IMR-90 (cell line): ENCODE measurements at regions not wholly inside any gene's neighbourhood (a gene's known extent, or its start where the extent isn't known, plus 50 kb on each side); places are given as distances from the start of the nearest gene placed in this dataset.

Experiments
- ATAC-seq: fragments of 200-7000 bp; cut with Tn5 transposase; 2 replicates; pipeline ENCODE4 v1.9.1; 2020; ENCODE audit warnings: low read depth, mild to moderate bottlenecking, moderate library complexity
- BruUV-seq: library from RNA; stranded (reverse); fragments of 400-500 nt; replicated peaks from 2 replicates; lab custom pipeline; 2021; lab: Mats Ljungman, UMichigan
- CTCF ChIA-PET: fragments of 300-600 bp; formaldehyde crosslinking; extraction: SDS; loops from one replicate; lab custom pipeline; 2021; ENCODE audit warnings: antibody characterized with exemption; lab: Yijun Ruan, JAX
- POLR2A ChIA-PET: fragments of 300-600 bp; sonication (Branson Sonifier 250); formaldehyde crosslinking; loops from one replicate; lab custom pipeline; 2022; ENCODE audit warnings: antibody characterized with exemption; ENCODE audit not compliant: unreplicated experiment; lab: Charles Lee
- DNase-seq: peaks from one replicate; pipeline ENCODE4 v3.0.0; 2013
- H2AFZ ChIP-seq: replicated peaks from 2 replicates; pipeline ENCODE3; 2013; ENCODE audit warnings: low read length, mild to moderate bottlenecking; ENCODE audit not compliant: poor library complexity
- H2AK5ac ChIP-seq: 2 replicates; pipeline ENCODE4 v1.6.1; 2013; ENCODE audit warnings: low read depth, low read length, inconsistent platforms
- H2AK9ac ChIP-seq: replicated peaks from 2 replicates; pipeline ENCODE3; 2013; ENCODE audit warnings: mild to moderate bottlenecking, low read depth, low read length, moderate library complexity; ENCODE audit not compliant: poor library complexity
- H2BK120ac ChIP-seq: 2 replicates; pipeline ENCODE4 v1.6.1; 2013; ENCODE audit warnings: low read depth, low read length, inconsistent platforms
- H2BK15ac ChIP-seq: 3 replicates; pipeline ENCODE4 v1.6.1; 2013; ENCODE audit warnings: low read depth, low read length, inconsistent platforms
- H2BK20ac ChIP-seq: 2 replicates; pipeline ENCODE4 v1.6.1; 2013; ENCODE audit warnings: low read depth, mild to moderate bottlenecking, inconsistent platforms, low read length, moderate library complexity
- H2BK5ac ChIP-seq: 2 replicates; pipeline ENCODE4 v1.6.1; 2013; ENCODE audit warnings: mild to moderate bottlenecking, low read depth, low read length, inconsistent platforms; ENCODE audit not compliant: poor library complexity, severe bottlenecking
- H3K14ac ChIP-seq: replicated peaks from 2 replicates; pipeline ENCODE4 v1.6.1; 2013; ENCODE audit warnings: low read depth, low read length, inconsistent platforms
- H3K18ac ChIP-seq: 2 replicates; pipeline ENCODE4 v1.6.1; 2013; ENCODE audit warnings: low read depth, low read length, control low read depth
- H3K23ac ChIP-seq: 2 replicates; pipeline ENCODE4 v1.6.1; 2013; ENCODE audit warnings: low read depth, low read length, inconsistent platforms
- H3K27ac ChIP-seq: 2 replicates; pipeline ENCODE4 v1.5.1; 2013; ENCODE audit warnings: mild to moderate bottlenecking, control low read depth, low read length; ENCODE audit not compliant: insufficient read depth
- H3K27me3 ChIP-seq: 2 replicates; pipeline ENCODE4 v1.6.1; 2013; ENCODE audit warnings: low read length; ENCODE audit not compliant: control insufficient read depth, insufficient read depth
- H3K36me3 ChIP-seq: 2 replicates; pipeline ENCODE4 v1.6.1; 2013; ENCODE audit warnings: low read length, mixed read lengths; ENCODE audit not compliant: control insufficient read depth, insufficient read depth
- H3K4ac ChIP-seq: 2 replicates; pipeline ENCODE4 v1.6.1; 2013; ENCODE audit warnings: low read depth, low read length, inconsistent platforms
- H3K4me1 ChIP-seq: 2 replicates; pipeline ENCODE4 v1.6.1; 2013; ENCODE audit warnings: low read length, mixed read lengths; ENCODE audit not compliant: control insufficient read depth, insufficient read depth
- H3K4me2 ChIP-seq: 2 replicates; pipeline ENCODE4 v1.6.1; 2013; ENCODE audit warnings: low read depth, mild to moderate bottlenecking, control low read depth, low read length, moderate library complexity
- H3K4me3 ChIP-seq: 2 replicates; pipeline ENCODE4 v1.5.1; 2013; ENCODE audit warnings: low read depth, mild to moderate bottlenecking, control low read depth, low read length, moderate library complexity; ENCODE audit not compliant: insufficient read depth
- H3K56ac ChIP-seq: 2 replicates; pipeline ENCODE4 v1.6.1; 2013; ENCODE audit warnings: low read length, inconsistent platforms; ENCODE audit not compliant: insufficient read depth; ENCODE audit errors: extremely low read depth
- H3K79me1 ChIP-seq, 2 experiments: 2 replicates each; pipeline ENCODE4 v1.6.1; 2013; ENCODE audit warnings: low read length in 2 of 2, inconsistent platforms in 1 of 2, low read depth in 1 of 2
- H3K9ac ChIP-seq: 2 replicates; pipeline ENCODE4 v1.6.1; 2013; ENCODE audit warnings: low read depth, low read length, control low read depth
- H3K9me1 ChIP-seq: 2 replicates; pipeline ENCODE4 v1.6.1; 2013; ENCODE audit warnings: low read length, inconsistent platforms; ENCODE audit not compliant: insufficient read depth
- H3K9me3 ChIP-seq: 2 replicates; pipeline ENCODE4 v1.6.1; 2013; ENCODE audit warnings: low read length; ENCODE audit not compliant: control insufficient read depth, insufficient read depth
- H4K20me1 ChIP-seq: 2 replicates; pipeline ENCODE4 v1.6.1; 2013; ENCODE audit warnings: low read length, inconsistent platforms; ENCODE audit not compliant: insufficient read depth
- H4K5ac ChIP-seq: 2 replicates; pipeline ENCODE4 v1.6.1; 2013; ENCODE audit warnings: mild to moderate bottlenecking, low read depth, low read length, control low read depth
- H4K8ac ChIP-seq, 2 experiments: 2 replicates each; pipeline ENCODE4 v1.6.1; 2013; ENCODE audit warnings: low read depth in 2 of 2, low read length in 2 of 2, control low read depth in 1 of 2, inconsistent platforms in 1 of 2
- H4K91ac ChIP-seq: 2 replicates; pipeline ENCODE4 v1.6.1; 2013; ENCODE audit warnings: low read depth, low read length, inconsistent platforms; ENCODE audit not compliant: insufficient read depth
- NFE2L2 ChIP-seq: fragments of 150-350 bp; IDR thresholded peaks from 2 replicates; pipeline ENCODE4 v1.6.1; 2016; ENCODE audit warnings: low read depth, mild to moderate bottlenecking, low read length
- WGBS, 2 experiments: methylation state at CpG; one replicate each; pipeline versions ENCODE4 v1.1.5 to v1.1.7; 2013; ENCODE audit warnings: missing lambda C conversion rate in 2 of 2; ENCODE audit not compliant: insufficient read length in 1 of 2; ENCODE audit errors: extremely low coverage in 2 of 2; 5-methylcytosine and 5-hydroxymethylcytosine counted together
- dilution Hi-C: fragments of 300-500 bp; cut with HindIII; formaldehyde crosslinking; loops from one replicate; pipeline ENCODE4 v1.14.3; 2018; ENCODE audit warnings: low sequenced_read_pairs; ENCODE audit not compliant: unreplicated experiment
- in situ Hi-C: fragments of 300-500 bp; cut with MboI; formaldehyde crosslinking; loops from 3 replicates; pipeline ENCODE4 v1.14.3; 2019; ENCODE audit warnings: low sequenced_read_pairs, inconsistent platforms, mixed read lengths
- intact Hi-C: fragments of 100-400 bp; cut with micrococcal nuclease; formaldehyde crosslinking; loops from 2 replicates; pipeline ENCODE4 v1.10.0; 2022
- TF ChIP-seq, protein P1 (sequence below): fragments of 150-350 bp; IDR thresholded peaks from 2 replicates; pipeline ENCODE4 v1.6.1; 2016; ENCODE audit warnings: low read depth, mild to moderate bottlenecking, low read length, moderate library complexity, borderline replicate concordance
- TF ChIP-seq, protein P2 (sequence below): fragments of 150-350 bp; IDR thresholded peaks from 2 replicates; pipeline ENCODE4 v1.6.1; 2017; ENCODE audit warnings: mild to moderate bottlenecking, antibody characterized with exemption, low read length, low read depth

DNA sequence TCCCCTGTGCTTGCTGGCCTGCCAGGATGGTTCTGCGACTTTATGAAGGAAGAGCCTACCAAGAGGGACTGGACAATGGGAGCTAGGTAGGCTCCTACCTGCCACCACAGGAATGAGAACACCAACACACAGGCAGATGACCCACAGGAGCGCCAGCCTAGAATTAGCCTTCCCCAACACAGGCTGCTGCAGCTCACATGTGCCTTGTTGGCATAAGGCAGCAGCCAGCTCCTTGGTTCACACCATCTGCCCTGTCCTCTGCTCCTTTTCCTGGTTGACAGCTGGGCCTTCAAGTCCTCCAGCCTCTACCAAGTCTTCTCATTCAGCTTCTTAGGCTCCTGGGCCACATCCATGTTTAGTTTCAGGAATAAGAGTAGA, 705.4 kb upstream of the RAB6C start:
- ChIA-PET POLR2A (no interaction called here), CTCF (no interaction called here)
- Histone ChIP-seq H3K9ac (no peak overlapping the region), H3K27me3 (no peaks in the 10 kb centered on the region), H4K20me1 (no peaks in the 10 kb centered on the region), H2BK120ac (no peak overlapping the region), H3K9me1 (no peaks in the 10 kb centered on the region), H3K23ac (no peak overlapping the region), H2AFZ (no peak overlapping the region), H4K5ac (no peak overlapping the region), H3K14ac (no peak overlapping the region), H3K4me1 (no peaks in the 10 kb centered on the region), H3K4me2 (no peak overlapping the region), H3K27ac (no peak overlapping the region), H3K36me3 (no peaks in the 10 kb centered on the region), H2BK20ac (no peak overlapping the region), H2BK15ac (no peak overlapping the region), H4K8ac (no peak overlapping the region), H3K9me3 (peaks cover 13% of the 10 kb centered on the region), H3K18ac (no peak overlapping the region), H3K4ac (no peak overlapping the region), H2BK5ac (no peak overlapping the region), H4K91ac (no peak overlapping the region), H3K79me1 (no peaks in the 10 kb centered on the region), H2AK9ac (no peak overlapping the region), H2AK5ac (no peak overlapping the region), H3K4me3 (no peak overlapping the region), H3K56ac (no peak overlapping the region)
- ATAC-seq (no peak), DNase-seq (no peak)
- intact Hi-C loops: no loop called here
- WGBS, 2 experiments: no CpG with 5 or more reads among the region's 2 CpGs
- dilution Hi-C loops: no loop called here
- TF ChIP-seq NFE2L2: no peak
- TF ChIP-seq, protein P1, sequence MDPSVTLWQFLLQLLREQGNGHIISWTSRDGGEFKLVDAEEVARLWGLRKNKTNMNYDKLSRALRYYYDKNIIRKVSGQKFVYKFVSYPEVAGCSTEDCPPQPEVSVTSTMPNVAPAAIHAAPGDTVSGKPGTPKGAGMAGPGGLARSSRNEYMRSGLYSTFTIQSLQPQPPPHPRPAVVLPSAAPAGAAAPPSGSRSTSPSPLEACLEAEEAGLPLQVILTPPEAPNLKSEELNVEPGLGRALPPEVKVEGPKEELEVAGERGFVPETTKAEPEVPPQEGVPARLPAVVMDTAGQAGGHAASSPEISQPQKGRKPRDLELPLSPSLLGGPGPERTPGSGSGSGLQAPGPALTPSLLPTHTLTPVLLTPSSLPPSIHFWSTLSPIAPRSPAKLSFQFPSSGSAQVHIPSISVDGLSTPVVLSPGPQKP: no peak
- TF ChIP-seq, protein P2, sequence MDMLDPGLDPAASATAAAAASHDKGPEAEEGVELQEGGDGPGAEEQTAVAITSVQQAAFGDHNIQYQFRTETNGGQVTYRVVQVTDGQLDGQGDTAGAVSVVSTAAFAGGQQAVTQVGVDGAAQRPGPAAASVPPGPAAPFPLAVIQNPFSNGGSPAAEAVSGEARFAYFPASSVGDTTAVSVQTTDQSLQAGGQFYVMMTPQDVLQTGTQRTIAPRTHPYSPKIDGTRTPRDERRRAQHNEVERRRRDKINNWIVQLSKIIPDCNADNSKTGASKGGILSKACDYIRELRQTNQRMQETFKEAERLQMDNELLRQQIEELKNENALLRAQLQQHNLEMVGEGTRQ: no peak
- in situ Hi-C loops: no loop called here
- no TSS peak for BruUV-seq
